GM21367 (cell line): ENCODE measurements at regions not wholly inside any gene's neighbourhood (a gene's known extent, or its start where the extent isn't known, plus 50 kb on each side); places are given as distances from the start of the nearest gene placed in this dataset.
"Not testable (repeated sequence)": the region's sequence is repeated elsewhere in the genome, so short reads cannot be mapped to it uniquely, and the experiment has no call there.

Experiments
- ATAC-seq: cut with Tn5 transposase; IDR thresholded peaks from one replicate; pipeline ENCODE4 v1.9.1; 2021; ENCODE audit not compliant: unreplicated experiment

DNA sequence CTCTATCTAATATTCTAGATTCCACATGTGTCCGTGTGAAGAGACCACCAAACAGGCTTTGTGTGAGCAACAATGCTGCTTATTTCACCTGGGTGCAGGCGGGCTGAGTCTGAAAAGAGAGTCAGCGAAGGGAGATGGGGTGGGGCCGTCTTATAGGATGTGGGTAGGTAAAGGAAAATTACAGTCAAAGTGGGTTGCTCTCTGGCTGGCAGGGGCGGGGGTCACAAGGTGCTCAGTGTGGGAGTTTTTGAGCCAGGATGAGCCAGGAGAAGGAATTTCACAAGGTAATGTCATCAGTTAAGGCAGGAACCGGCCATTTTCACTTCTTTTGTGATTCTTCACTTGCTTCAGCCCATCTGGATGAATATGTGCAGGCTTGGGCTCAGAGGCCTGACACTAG is 779.3 kb downstream of the RNF144A start:
- ATAC-seq: not testable (repeated sequence)

DNA sequence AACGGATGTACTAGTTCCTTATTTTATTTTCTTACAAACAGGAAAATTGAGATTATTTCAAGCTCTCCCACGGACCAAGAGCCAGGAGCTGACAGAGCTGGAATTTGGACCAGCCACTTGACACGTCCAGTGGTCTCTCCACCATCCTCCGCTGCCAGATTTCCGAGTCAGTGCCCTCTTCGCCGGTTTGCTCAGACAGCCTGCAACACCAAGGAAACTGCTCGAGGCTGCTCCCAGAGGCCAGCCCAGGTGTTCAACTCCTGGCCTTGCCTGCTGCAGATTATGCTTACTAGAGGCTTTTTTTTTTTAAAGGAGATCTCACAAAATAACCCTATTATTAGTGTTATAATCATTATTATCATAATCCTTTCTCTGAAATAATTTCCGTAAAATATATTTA is 779.8 kb downstream of the RNF144A start:
- no peak for ATAC-seq

DNA sequence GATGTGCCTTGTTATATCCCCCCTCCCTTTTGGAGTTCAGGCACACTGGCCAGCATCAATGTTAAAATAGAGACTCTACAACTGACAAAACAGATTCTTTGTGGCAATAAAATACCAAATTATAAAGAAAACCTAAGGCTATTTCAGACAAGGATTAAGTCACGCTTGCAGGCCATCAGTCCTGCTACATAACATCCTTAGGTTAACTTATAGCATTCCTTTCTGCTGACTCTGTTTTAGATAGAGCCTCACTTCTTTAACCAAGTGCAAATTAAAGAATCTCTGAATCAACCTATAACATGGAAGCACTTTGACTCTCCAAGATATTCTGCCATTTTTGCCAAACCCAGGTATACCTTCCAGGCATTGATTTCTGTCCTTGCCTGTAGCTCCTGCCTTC is 784.6 kb downstream of the RNF144A start:
- no peak for ATAC-seq

DNA sequence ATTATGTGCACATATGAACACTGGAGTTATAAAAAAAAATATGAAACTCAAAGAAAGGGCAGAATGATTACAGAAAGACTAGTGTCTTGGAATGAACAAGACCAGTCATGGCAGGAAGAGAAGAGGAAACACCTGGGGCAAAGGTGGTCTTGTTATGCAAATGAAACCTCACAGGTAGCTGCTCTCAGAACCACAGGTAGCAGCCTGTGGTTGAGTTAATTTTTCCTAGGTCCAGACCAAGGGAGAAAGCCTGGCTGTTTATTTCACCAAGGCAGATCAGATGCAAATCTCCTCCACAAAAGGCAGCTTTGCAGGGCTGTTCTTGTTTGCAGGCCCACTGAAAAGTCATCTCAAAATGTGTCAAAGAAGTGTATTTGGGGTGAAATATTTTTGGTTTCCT is 785.8 kb downstream of the RNF144A start:
- no peak for ATAC-seq

DNA sequence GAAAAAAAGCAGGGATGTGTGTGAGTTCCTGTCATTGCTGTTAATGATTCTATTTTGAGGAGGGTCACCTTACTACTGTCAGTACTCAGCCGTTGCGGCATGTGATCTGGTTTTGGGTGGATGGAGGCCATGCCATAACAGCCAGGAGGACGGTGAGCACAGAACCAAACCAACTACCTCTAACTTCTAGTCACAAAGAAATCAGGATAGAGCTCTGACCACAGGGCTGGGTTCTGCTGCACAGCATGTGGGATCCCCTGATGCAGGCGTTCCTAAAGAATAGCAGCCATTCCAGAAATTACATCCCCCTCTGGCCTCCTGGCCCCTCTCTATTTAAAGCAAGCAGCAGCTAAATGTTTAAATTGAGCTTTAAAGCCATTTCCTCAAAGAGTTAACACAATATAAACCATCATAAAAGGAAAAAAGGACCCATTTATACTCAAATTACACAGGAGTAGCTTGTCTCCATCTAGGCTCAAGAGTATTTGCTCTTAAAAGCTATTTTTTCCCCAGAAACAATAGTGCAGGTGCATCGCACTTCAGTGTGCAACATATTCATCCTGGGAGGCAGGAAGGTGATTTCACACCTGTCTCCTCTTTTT is 786.4 kb downstream of the RNF144A start:
- ATAC-seq: no peak

DNA sequence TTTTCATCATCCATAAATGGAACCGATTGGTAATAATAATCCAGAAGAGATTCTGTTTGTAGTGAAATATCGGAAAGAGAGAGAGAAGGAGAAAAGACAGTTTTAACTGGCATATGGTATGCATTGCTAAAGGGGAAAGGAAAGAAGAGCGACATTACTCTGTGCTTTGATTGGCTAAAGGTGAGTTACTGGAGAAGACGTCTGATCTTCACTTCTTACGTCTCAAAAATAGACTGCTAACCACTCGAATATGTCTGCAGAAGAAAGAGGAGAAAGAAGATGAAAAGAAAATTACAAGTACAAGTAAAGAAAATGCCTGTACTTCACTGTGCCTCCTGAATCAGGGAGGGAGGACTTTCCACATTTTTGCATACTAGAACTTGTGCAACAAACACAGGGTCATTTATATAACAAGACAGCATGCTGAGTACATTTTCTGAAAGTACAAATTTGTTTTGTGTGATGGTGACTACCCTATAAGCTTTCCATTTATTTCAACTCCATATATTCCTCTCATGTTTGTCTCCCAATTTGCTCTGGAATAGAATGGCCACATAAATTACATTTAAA is 787.2 kb downstream of the RNF144A start:
- no peak for ATAC-seq

DNA sequence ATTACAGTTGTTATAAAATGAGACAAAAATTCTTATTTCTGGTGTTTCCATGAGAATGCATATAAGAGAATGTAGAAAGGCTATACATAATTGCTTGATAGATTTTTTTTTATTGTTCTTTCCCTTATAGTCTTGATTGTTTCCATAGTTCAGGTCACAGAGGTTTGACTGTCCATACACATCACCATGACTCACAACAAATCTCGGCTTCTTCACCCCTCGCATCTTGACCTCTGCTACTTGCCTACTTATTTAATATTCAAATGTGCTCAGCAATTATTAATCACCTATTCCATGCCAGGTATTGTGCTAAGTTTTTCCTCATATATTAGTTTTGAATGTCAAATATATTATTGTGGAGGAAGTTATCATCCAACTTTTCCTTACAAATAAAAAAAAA is 789.6 kb downstream of the RNF144A start:
- ATAC-seq: no peak

DNA sequence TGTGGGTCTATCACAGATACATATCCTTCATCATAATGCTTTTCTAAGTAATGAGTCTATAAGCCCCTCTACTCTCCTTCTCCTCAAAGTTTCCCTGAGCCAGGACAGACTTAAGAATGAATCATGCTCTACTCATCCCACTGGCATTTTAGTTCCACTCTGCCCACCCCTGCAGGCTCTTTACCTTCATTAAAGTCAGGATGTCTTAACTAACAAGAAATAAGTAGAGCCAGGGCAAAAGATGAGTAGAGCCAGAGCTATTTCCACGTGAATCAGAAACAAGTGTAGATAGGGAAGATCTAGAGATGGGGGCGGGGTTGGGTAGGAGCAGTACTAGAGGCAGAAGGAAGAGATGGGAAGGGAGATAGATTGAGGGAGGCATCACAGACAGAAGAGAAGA is 790.5 kb downstream of the RNF144A start:
- no peak for ATAC-seq

DNA sequence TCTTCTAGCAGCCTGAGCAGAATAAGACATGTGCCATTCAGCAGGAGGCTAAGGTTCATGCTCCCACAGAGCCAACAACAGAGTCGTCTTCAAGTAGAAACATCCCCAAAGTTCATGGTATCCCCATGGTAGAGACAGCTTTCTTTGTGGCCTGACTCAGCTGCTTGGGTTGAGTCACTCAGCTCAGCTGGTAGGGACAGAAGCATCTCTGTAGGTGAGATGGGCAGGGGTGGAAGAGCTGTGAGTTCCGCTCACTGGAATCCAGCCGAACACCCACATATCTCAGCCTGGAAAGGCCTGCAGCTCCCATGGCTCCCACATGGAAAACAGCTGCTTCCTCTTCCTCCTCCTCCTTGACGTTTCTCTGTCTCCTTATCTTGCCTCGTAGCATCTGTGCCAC is 792.7 kb downstream of the RNF144A start:
- ATAC-seq: no peak

DNA sequence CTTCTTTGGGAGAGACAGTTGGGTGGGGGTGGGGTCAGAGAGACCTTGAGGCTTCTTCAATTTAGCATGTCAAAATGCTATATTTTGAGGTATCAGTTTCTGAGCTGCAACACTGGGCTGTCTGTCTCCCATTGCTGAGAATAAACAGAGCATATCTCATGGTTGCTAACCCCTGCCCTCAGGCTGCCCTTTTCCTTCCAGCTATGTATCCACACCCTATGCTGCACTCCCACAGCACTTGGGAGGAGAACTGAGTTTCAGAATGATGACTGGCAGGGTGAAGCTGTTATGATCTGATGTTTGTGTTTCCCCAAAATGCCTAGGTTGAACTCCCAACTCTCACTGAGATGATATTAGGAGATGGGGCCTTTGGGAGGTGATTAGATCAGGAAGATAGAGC is 794.0 kb downstream of the RNF144A start:
- ATAC-seq: no peak

DNA sequence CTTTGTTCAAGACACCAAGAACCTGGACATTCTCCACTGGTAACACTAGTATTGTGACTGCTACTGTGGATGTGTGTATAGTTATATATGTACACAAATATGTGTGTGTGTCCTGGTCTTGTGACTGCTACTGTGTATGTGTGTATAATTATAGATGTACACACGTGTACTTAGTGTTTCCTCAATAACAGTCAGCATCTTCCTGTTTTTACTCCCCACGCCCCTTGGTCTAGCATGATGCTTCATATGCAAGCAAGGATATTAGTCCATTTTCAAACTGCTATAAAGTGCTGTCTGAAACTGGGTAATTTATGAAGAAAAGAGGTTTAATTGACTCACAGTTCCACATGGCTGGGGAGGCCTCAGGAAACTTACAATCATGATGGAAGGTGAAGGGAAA is 802.7 kb downstream of the RNF144A start:
- ATAC-seq: no peak

DNA sequence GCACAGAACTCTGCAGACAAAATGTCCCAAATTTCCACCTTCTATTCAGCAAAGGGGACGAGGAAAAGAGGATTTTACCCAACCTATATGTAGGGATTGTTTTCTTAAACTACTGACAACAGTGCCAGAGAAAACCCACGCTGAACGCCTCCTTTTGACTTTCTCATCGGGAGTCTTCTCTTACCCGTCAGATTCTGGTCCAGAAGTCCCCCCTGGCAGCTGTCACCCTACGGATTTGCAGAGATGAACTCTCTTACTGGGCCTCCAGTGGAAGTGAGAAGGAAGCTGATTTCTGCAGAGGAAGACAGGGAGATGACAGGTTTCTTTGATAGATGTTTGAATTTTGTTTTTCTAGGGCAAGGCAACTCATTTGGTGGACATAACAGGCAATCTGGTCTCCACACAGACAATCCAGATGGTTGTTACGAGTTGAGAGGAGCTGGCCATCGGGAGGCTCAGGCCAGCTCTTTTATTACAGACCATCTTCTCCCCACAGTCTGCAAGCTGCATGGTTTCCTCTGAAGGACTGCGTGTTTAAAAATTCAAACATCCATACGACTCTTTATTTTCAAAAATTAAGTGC is 804.3 kb downstream of the RNF144A start:
- ATAC-seq: no peak

DNA sequence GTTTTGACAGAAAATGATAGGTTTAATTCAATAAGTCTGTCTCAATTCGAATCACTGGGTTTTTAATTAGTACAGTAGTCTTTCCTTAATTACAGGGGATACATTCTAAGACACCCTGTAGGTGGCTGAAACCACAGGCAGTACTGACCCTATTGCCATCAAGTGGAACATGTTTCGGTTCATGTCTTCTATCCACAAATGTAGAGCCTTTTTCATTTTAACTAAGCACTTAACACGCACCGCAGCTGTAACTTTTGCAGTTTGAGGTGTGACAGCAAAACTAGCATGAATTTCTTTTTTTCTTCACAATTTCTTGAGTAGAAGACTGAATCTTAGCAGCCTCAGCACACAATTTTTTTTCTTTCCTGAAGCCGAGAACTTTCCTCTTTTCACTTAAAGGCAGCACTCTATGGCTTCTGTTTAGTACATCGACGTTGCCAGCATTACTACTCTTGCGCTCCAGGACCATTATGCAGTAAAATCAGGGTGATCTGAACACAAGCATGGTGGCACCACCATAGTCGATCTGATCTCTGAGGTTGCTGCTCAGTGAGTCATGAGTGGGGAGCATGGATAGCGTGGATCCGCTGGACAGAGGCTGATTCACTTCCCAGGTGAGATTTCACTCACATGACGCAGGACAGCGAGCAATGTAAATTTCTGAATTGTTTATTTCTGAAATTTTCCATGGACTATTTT is 805.1 kb downstream of the RNF144A start:
- ATAC-seq: no peak

DNA sequence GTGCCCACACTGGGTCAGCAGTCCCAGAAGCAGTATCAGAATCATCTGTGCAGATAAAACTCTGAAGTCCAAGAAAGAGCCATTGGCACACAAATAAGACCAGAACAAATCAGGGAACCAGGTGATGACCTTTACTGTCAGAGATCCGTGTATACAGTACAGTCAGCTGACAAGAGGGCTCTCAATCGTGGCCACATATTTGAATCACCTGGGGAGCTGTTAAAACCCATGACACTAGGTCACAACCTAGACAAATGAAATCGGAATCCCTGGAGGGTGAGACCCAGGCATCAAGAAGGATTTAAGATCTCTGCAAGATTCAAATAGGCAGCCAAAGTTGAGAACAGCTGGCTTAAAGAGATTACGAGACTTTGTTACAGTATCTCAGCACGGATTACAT is 807.1 kb downstream of the RNF144A start:
- no peak for ATAC-seq

DNA sequence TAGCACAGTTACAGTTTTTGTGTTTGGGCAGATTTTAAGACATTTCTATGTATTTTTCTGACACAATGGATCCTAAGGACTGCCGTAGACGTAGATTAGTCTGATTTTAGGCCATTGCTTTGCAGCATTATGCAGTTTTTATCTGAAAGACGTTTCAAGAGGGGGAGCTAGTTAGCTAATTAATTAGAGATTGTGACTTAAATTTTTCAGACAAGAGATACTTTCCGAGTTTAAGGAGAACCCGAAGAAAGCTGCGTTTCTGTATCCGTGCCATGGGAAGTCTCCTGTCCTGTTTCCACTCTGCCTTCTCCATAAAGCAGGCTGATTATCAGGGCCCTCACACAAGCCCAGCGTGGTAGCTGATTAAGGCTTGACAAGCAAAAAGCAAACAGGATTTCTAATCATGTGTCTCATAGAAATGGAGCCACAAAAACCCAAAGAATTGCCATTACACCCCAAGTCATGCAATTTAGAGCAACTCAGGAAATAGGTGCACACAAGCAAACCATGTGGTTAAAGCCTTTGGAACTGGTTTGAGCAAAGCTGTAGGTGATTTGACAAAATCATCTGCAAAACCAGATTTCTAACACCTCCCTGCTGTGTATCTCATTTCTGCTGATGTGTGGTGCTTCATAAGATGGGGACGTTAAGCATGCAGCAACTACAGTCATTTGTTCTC is 808.1 kb downstream of the RNF144A start:
- no peak for ATAC-seq

DNA sequence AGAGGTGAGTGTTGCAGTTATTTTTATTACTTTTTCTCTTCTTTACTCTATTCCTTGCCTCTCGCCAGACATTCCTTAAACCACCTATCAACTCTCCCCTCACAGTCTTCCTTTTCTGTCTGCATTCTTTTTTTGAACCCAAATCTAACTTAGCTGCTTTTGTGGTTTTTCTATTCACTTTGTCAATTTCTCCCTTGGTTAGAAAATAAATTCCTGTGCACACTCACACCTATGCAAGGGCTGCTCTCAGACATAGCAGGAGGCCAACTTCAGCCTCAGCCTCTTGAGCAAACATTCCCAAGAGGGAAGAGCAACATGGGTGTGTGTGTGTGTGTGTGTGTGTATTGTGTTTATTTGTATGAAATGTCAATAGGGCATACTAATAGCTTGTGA is 808.6 kb downstream of the RNF144A start:
- ATAC-seq: no peak

DNA sequence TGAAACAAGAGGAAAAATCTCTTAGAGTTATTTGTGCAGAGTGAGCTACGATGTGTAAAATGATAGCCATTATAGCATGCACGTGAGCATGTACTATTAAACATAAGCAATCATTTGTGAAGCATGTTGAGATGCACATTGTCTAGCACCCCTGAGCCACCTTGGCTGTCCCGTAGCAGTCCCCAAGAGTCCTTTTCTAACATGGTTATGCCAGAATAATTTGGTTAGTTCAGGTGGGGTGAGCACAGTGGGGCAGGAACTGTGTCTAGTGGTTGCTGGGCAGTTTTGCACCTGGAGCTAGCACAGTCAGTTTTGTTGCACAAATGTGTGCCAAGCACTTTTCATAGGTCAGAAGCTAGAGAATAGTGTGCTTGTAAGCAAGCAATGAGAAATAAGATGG is 809.8 kb downstream of the RNF144A start:
- no peak for ATAC-seq

DNA sequence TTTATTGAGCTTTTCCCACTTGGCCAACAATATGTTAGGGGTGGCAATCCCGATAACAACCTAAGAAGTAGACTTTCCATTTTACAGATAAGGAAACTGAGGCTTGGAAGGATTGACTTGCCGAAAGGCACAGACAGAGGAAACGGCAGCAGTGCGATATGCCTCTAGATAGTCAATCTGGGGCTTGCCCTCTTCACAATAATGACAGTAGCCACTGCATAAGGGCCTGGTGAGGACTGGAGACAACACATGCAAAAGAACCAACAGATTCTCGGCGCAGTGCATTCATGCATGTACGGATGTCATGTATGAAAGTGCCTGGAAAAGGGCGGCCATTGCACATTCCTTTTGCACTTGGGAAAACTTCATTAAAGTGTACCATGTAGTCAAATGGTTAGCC is 811.2 kb downstream of the RNF144A start:
- ATAC-seq: no peak

DNA sequence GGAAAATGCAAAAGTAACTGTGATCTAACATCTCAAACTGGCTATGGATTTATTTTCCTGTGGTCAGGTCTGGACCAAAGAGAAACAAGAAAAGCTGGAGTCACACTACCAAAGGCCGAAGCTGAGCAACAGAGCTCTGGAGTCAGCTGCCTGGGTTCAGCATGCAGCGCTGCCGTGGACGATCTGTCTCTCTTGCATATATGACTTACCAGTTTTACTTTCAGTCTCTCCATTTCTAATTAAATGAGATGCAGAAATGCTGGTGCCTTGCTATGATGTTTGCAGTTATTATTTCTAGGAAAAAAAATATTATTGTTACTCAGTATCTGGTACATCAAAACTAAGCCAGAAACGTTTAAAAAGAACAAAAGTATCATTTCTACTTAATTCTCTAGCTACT is 813.2 kb downstream of the RNF144A start:
- no peak for ATAC-seq

DNA sequence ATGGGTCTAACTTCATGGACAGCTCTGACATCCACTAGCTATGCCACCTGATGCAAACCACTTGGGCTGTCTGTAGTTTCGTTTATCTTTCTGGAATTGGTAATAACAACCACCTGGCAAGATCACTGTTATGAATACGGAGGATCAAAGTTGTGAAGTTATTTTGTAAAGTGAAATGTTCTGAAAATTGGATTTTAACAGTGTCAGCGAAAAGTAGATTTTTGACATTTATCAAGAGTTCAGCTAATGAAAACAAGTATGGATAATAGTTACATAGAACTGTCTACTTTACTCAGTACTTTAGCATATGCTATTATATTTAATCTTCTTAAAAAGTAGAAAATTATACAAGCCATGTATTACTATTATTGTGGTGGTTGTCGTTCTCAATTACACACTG is 813.8 kb downstream of the RNF144A start:
- ATAC-seq: no peak

DNA sequence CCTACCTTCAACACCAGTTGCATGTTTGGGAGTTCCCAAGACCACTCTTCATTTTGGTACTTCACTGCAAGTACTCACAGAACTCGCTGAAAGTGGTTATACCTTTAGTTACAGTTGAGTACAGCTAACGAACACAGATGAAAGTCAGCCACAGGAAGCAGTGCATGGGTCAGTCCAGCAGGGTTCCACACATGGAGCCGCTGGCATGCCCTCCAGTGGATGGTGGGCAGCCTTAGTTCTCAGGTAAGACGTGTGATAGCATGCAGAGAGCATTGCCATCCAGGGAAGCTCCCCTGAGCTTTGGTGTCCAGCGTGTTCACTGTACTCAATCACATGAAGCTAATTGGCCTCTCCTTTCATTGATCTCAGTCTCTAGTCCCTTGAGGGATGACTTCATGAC is 815.3 kb downstream of the RNF144A start:
- ATAC-seq: no peak
